AG09309 (cell line): ENCODE measurements at regions not wholly inside any gene's neighbourhood (a gene's known extent, or its start where the extent isn't known, plus 50 kb on each side); places are given as distances from the start of the nearest gene placed in this dataset.

Experiments
- DNase-seq: peaks from one replicate; pipeline ENCODE4 v3.0.0-alpha.2; 2010; ENCODE audit warnings: low read depth
- H3K4me3 ChIP-seq: 2 replicates; pipeline ENCODE4 v1.5.1; 2011; ENCODE audit warnings: mild to moderate bottlenecking, low read depth, low read length, moderate library complexity; ENCODE audit not compliant: control insufficient read depth
- CTCF ChIP-seq: IDR thresholded peaks from 2 replicates; pipeline ENCODE4 v1.5.1; 2011; ENCODE audit warnings: mild to moderate bottlenecking, low read depth, low read length, inconsistent platforms; ENCODE audit not compliant: insufficient read depth, control insufficient read depth; ENCODE audit errors: missing control alignments

GRCh38 chr21:41581592-41582228 lies 73.8 kb upstream of the TMPRSS2 start:
- DNase-seq = no peak
- no peak for TF ChIP-seq CTCF
- no peak overlapping the region for H3K4me3 ChIP-seq

- H3K4me3 ChIP-seq = no peak overlapping the region
- no peak for DNase-seq
- no peak for TF ChIP-seq CTCF
These were observed 73.0 kb upstream of the TMPRSS2 start for GRCh38 chr21:41580758-41581554.

GRCh38 chr21:41579692-41580091 lies 71.7 kb upstream of the TMPRSS2 start:
- no peak overlapping the region for H3K4me3 ChIP-seq
- no peak for TF ChIP-seq CTCF
- DNase-seq = no peak

- TF ChIP-seq CTCF = no peak
- no peak for DNase-seq
- H3K4me3 ChIP-seq = no peak overlapping the region
These were observed 70.8 kb upstream of the TMPRSS2 start for GRCh38 chr21:41578716-41579115.

GRCh38 chr21:41578083-41578482 lies 70.1 kb upstream of the TMPRSS2 start:
- no peak for DNase-seq
- no peak for TF ChIP-seq CTCF
- no peak overlapping the region for H3K4me3 ChIP-seq

GRCh38 chr21:41576013-41576615 lies 68.2 kb upstream of the TMPRSS2 start:
- DNase-seq = no peak
- H3K4me3 ChIP-seq = no peak overlapping the region
- TF ChIP-seq CTCF = no peak
